PC-9 (cell line): ENCODE measurements at regions not wholly inside any gene's neighbourhood (a gene's known extent, or its start where the extent isn't known, plus 50 kb on each side); places are given as distances from the start of the nearest gene placed in this dataset.

Source experiments
- BruUV-seq: library from RNA; stranded (reverse); fragments of 400-500 nt; replicated peaks from 2 replicates; lab custom pipeline; 2021; lab: Mats Ljungman, UMichigan
- CTCF ChIA-PET: fragments of 300-600 bp; sonication (Branson Sonifier 250); formaldehyde crosslinking; loops from one replicate; lab custom pipeline; 2022; ENCODE audit warnings: antibody characterized with exemption; lab: Charles Lee
- POLR2A ChIA-PET: fragments of 300-600 bp; sonication (Branson Sonifier 250); formaldehyde crosslinking; loops from one replicate; lab custom pipeline; 2022; ENCODE audit warnings: antibody characterized with exemption; ENCODE audit not compliant: unreplicated experiment; lab: Charles Lee
- DNase-seq, 2 experiments: peaks; one replicate each; pipeline versions ENCODE4 v3.0.0 to v3.0.0-alpha.2; 2015 to 2022; ENCODE audit warnings: mixed read lengths in 1 of 2
- H2AFZ ChIP-seq: fragments of 200-600 bp; sonication (generic); 2 replicates; pipeline ENCODE4 v1.8.1; 2017; ENCODE audit warnings: antibody characterized with exemption
- H3F3A ChIP-seq: fragments of 200-600 bp; sonication (generic); 2 replicates; pipeline ENCODE4 v1.8.1; 2017; ENCODE audit warnings: antibody characterized with exemption, mild to moderate bottlenecking, low read depth; ENCODE audit not compliant: insufficient read depth
- H3K27ac ChIP-seq: fragments of 200-600 bp; sonication (generic); 2 replicates; pipeline ENCODE4 v1.6.1; 2016; ENCODE audit warnings: mixed run types
- H3K27me3 ChIP-seq: fragments of 200-600 bp; sonication (generic); 2 replicates; pipeline ENCODE4 v1.6.1; 2016; ENCODE audit warnings: low read depth, mixed run types; ENCODE audit not compliant: insufficient read depth
- H3K36me3 ChIP-seq: fragments of 200-600 bp; sonication (generic); 2 replicates; pipeline ENCODE4 v1.6.1; 2016; ENCODE audit warnings: low read depth, mixed run types
- H3K4me1 ChIP-seq: fragments of 200-600 bp; sonication (generic); replicated peaks from 2 replicates; pipeline ENCODE4 v1.6.1; 2016; ENCODE audit warnings: mixed run types; ENCODE audit not compliant: insufficient read depth
- H3K4me2 ChIP-seq: fragments of 200-600 bp; sonication (generic); 2 replicates; pipeline ENCODE4 v1.6.1; 2017; ENCODE audit warnings: mixed run types
- H3K4me3 ChIP-seq: fragments of 200-600 bp; sonication (generic); 2 replicates; pipeline ENCODE4 v1.6.1; 2016; ENCODE audit warnings: mixed run types
- H3K79me2 ChIP-seq: fragments of 200-600 bp; sonication (generic); 2 replicates; pipeline ENCODE4 v1.6.1; 2017; ENCODE audit warnings: low read depth, mixed run types
- H3K9me2 ChIP-seq: fragments of 200-600 bp; sonication (generic); 2 replicates; pipeline ENCODE4 v1.8.1; 2017; ENCODE audit warnings: mild to moderate bottlenecking; ENCODE audit not compliant: insufficient read depth
- H3K9me3 ChIP-seq: fragments of 200-600 bp; sonication (generic); 2 replicates; pipeline ENCODE4 v1.8.1; 2016; ENCODE audit warnings: low read depth; ENCODE audit not compliant: insufficient read depth
- H4K20me1 ChIP-seq: fragments of 200-600 bp; sonication (generic); 2 replicates; pipeline ENCODE4 v1.8.1; 2017; ENCODE audit not compliant: insufficient read depth
- EZH2 ChIP-seq: fragments of 200-600 bp; sonication (generic); IDR thresholded peaks from 2 replicates; pipeline ENCODE4 v1.8.0; 2017; ENCODE audit warnings: antibody characterized with exemption, low read depth
- intact Hi-C: fragments of 100-400 bp; cut with micrococcal nuclease; formaldehyde crosslinking; loops from one replicate; pipeline ENCODE4 v1.10.0; 2022; ENCODE audit not compliant: unreplicated experiment
- TF ChIP-seq, protein P1 (sequence below): fragments of 200-600 bp; sonication (generic); conservative IDR thresholded peaks from 2 replicates; pipeline ENCODE4 v1.6.1; 2017; ENCODE audit warnings: mixed run types, antibody characterized with exemption, mild to moderate bottlenecking, moderate library complexity

DNA sequence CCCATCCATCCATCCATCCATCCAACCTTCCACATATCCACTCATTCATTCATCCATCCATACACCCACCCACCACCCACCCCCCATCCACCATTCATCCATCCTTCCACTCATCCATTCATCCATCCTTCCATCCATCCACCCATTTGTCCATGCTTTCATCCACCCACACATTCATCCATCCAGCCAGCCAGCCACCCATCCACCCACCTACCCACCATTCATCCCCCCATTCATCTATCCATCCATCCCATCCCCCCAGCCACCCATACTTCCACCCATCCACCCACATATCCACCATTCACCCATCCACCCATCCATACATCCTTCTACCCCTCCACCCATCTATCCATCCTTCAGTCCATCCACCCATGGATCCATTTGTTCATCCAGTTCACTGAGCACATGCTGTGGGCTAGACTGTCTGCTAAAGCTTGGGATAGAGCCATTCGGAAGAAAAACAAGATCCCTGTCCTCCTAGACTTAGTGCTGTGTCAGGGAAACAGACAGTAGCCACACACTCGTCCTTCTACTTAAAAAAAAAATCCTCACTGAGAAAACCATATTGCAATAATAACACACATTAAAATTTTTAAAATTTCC lies 377.5 kb downstream of the ADGRD1 start:
- Histone ChIP-seq H3K9me3 (no peaks in the 10 kb centered on the region), H3K9me2 (no peaks in the 10 kb centered on the region), H3K79me2 (no peaks in the 10 kb centered on the region), H3K36me3 (no peaks in the 10 kb centered on the region), H3K4me1 (no peaks in the 10 kb centered on the region), H2AFZ (no peak overlapping the region), H3K4me3 (no peak overlapping the region), H3F3A (no peaks in the 10 kb centered on the region), H3K27ac (no peak overlapping the region), H4K20me1 (no peaks in the 10 kb centered on the region), H3K4me2 (no peak overlapping the region), H3K27me3 (peaks cover 14% of the 10 kb centered on the region; the same call in 1 of the 2 replicates)
- ChIA-PET CTCF (no interaction called here), POLR2A (no interaction called here)
- no peak for DNase-seq
- TF ChIP-seq, protein P1, sequence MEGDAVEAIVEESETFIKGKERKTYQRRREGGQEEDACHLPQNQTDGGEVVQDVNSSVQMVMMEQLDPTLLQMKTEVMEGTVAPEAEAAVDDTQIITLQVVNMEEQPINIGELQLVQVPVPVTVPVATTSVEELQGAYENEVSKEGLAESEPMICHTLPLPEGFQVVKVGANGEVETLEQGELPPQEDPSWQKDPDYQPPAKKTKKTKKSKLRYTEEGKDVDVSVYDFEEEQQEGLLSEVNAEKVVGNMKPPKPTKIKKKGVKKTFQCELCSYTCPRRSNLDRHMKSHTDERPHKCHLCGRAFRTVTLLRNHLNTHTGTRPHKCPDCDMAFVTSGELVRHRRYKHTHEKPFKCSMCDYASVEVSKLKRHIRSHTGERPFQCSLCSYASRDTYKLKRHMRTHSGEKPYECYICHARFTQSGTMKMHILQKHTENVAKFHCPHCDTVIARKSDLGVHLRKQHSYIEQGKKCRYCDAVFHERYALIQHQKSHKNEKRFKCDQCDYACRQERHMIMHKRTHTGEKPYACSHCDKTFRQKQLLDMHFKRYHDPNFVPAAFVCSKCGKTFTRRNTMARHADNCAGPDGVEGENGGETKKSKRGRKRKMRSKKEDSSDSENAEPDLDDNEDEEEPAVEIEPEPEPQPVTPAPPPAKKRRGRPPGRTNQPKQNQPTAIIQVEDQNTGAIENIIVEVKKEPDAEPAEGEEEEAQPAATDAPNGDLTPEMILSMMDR: no peak
- TF ChIP-seq EZH2: no peak
- no TSS peak for BruUV-seq
- intact Hi-C loops: no loop called here

DNA sequence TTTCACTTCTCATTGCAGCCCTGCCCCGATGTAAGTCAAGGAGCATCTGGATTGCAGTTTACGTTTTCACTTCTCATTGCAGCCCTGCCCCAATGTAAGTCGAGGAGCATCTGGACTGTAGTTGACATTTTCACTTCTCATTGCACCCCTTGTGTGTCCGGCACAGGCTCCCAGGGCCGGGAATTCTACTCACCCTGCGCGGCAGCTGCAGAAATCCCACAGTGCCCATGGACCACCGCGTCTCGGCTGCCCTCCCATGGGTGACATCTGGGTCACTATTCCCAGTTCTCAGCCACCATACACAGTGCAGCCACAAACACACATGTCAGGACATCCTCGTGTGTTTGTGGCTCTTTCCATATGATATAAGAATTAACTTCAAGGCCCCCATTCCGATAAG lies 378.5 kb downstream of the ADGRD1 start:
- no TSS peak for BruUV-seq

DNA sequence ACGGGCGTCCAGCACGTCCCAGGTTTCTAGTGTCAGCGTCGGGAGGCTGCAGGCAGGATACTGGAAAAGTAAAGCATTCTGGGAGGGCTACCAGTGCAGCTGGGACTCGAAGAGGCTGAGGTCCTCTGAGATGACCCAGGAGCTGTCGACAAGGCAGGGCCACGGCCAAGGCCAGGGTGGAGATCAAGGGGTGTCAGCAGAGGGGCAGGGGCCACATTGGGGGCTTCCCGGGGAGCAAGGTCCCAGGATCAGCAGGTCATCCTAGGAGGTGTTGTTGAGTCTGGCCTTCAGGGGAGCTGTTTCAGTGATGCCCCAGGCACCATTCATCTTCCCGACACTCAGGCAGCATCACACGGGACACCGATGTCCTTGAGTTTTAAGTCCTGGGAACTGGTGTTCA lies 377.8 kb upstream of the SFSWAP start:
- Histone ChIP-seq H3K4me2 (no peak overlapping the region), H3K4me3 (no peak overlapping the region), H3K9me3 (no peaks in the 10 kb centered on the region), H3K27ac (no peak overlapping the region), H3K36me3 (no peaks in the 10 kb centered on the region), H3K27me3 (peaks cover 14% of the 10 kb centered on the region; the same call in 1 of the 2 replicates), H3F3A (no peaks in the 10 kb centered on the region), H3K4me1 (no peaks in the 10 kb centered on the region), H4K20me1 (no peaks in the 10 kb centered on the region), H3K79me2 (no peaks in the 10 kb centered on the region), H3K9me2 (no peaks in the 10 kb centered on the region), H2AFZ (no peak overlapping the region)
- BruUV-seq: no TSS peak
- CTCF ChIA-PET: no interaction called here
- DNase-seq: no peak
- TF ChIP-seq, protein P1: no peak
- no peak for TF ChIP-seq EZH2
- intact Hi-C loops: no loop called here
- POLR2A ChIA-PET: no interaction called here

More for the DNA sequence above, 378.5 kb downstream of the ADGRD1 start:
- H3K9me2 ChIP-seq: no peaks in the 10 kb centered on the region
- peaks cover 14% of the 10 kb centered on the region; the same call in 1 of the 2 replicates for H3K27me3 ChIP-seq
- no peak overlapping the region for H3K27ac ChIP-seq
- no peaks in the 10 kb centered on the region for H3K9me3 ChIP-seq
- no peaks in the 10 kb centered on the region for H3K79me2 ChIP-seq
- intact Hi-C loops: no loop called here
- H3F3A ChIP-seq: no peaks in the 10 kb centered on the region
- H2AFZ ChIP-seq: no peak overlapping the region
- no peaks in the 10 kb centered on the region for H4K20me1 ChIP-seq
- no peaks in the 10 kb centered on the region for H3K4me1 ChIP-seq
- H3K4me2 ChIP-seq: no peak overlapping the region
- no peak for DNase-seq
- H3K4me3 ChIP-seq: no peak overlapping the region
- TF ChIP-seq, protein P1: no peak
- no peak for TF ChIP-seq EZH2
- ChIA-PET CTCF (no interaction called here), POLR2A (no interaction called here)
- H3K36me3 ChIP-seq: no peaks in the 10 kb centered on the region
